GM21423 (cell line): ENCODE measurements at regions not wholly inside any gene's neighbourhood (a gene's known extent, or its start where the extent isn't known, plus 50 kb on each side); places are given as distances from the start of the nearest gene placed in this dataset.
"Not testable (repeated sequence)": the region's sequence is repeated elsewhere in the genome, so short reads cannot be mapped to it uniquely, and the experiment has no call there.

Source experiments
- ATAC-seq: cut with Tn5 transposase; IDR thresholded peaks from one replicate; pipeline ENCODE4 v1.9.1; 2021; ENCODE audit warnings: mild to moderate bottlenecking, moderate library complexity; ENCODE audit not compliant: unreplicated experiment

- no peak for ATAC-seq
Measured at GRCh38 chr4:20124317-20125026, 127.2 kb upstream of the SLIT2 start.

GRCh38 chr4:20122198-20122988 is 129.3 kb upstream of the SLIT2 start:
- no peak for ATAC-seq

GRCh38 chr4:20119141-20119540 is 132.6 kb upstream of the SLIT2 start:
- no peak for ATAC-seq

- ATAC-seq, result no peak
Measured at GRCh38 chr4:20109391-20109790, 142.3 kb upstream of the SLIT2 start.

- ATAC-seq, result no peak
Measured at GRCh38 chr4:20106921-20107320, 144.8 kb upstream of the SLIT2 start.

GRCh38 chr4:20101831-20102230 is 149.9 kb upstream of the SLIT2 start:
- ATAC-seq, result no peak

GRCh38 chr4:20096911-20097310 is 154.8 kb upstream of the SLIT2 start:
- no peak for ATAC-seq

- ATAC-seq, result no peak
Measured at GRCh38 chr4:20095805-20096541, 155.7 kb upstream of the SLIT2 start.

- no peak for ATAC-seq
Measured at GRCh38 chr4:20091781-20092180, 159.9 kb upstream of the SLIT2 start.

- no peak for ATAC-seq
Measured at GRCh38 chr4:20087522-20087911, 164.2 kb upstream of the SLIT2 start.

- ATAC-seq, result no peak
Measured at GRCh38 chr4:20086799-20087521, 164.7 kb upstream of the SLIT2 start.

GRCh38 chr4:20086067-20086798 is 165.5 kb upstream of the SLIT2 start:
- no peak for ATAC-seq

GRCh38 chr4:20085653-20086052 is 166.1 kb upstream of the SLIT2 start:
- ATAC-seq, result no peak

GRCh38 chr4:20085156-20085555 is 166.5 kb upstream of the SLIT2 start:
- no peak for ATAC-seq

- no peak for ATAC-seq
Measured at GRCh38 chr4:20084488-20084887, 167.2 kb upstream of the SLIT2 start.

- ATAC-seq, result no peak
Measured at GRCh38 chr4:20078644-20079043, 173.1 kb upstream of the SLIT2 start.

GRCh38 chr4:20075248-20075871 is 176.3 kb upstream of the SLIT2 start:
- ATAC-seq, result no peak

- ATAC-seq, result no peak
Measured at GRCh38 chr4:20074450-20074849, 177.3 kb upstream of the SLIT2 start.

GRCh38 chr4:20065952-20066351 is 185.8 kb upstream of the SLIT2 start:
- ATAC-seq, result no peak

GRCh38 chr4:20062857-20063256 is 188.8 kb upstream of the SLIT2 start:
- ATAC-seq, result not testable (repeated sequence)
